SK-N-SH treated with all-trans-retinoic acid at 6 μM for 48 hours (cell line): ENCODE measurements at regions not wholly inside any gene's neighbourhood (a gene's known extent, or its start where the extent isn't known, plus 50 kb on each side); places are given as distances from the start of the nearest gene placed in this dataset.

Experiments used
- ARNTL ChIP-seq: fragments of 450-650 bp; formaldehyde crosslinking; IDR thresholded peaks from 2 replicates; pipeline ENCODE4 v1.5.0; 2020; ENCODE audit warnings: low read depth, mild to moderate bottlenecking, moderate library complexity, borderline replicate concordance
- PPARA ChIP-seq: fragments of 250-450 bp; sonication (Bioruptor Pico); IDR thresholded peaks from 2 replicates; pipeline ENCODE4 v1.5.0; 2020; ENCODE audit warnings: mild to moderate bottlenecking, borderline replicate concordance
- RARB ChIP-seq: fragments of 250-450 bp; sonication (Bioruptor Pico); IDR thresholded peaks from 2 replicates; pipeline ENCODE4 v1.8.0; 2021; ENCODE audit warnings: mild to moderate bottlenecking, moderate library complexity
- ZNF565 ChIP-seq: fragments of 450-650 bp; formaldehyde crosslinking; conservative IDR thresholded peaks from 2 replicates; pipeline ENCODE4 v1.5.0; 2020; ENCODE audit warnings: low read depth, mild to moderate bottlenecking, moderate library complexity
- TF ChIP-seq, protein P1 (sequence below): fragments of 250-450 bp; sonication (Bioruptor Pico); IDR thresholded peaks from 2 replicates; pipeline ENCODE4 v1.8.0; 2020; ENCODE audit warnings: mild to moderate bottlenecking, moderate library complexity, borderline replicate concordance
- TF ChIP-seq, protein P2 (sequence below): fragments of 250-450 bp; sonication (Bioruptor Pico); IDR thresholded peaks from 2 replicates; pipeline ENCODE4 v1.5.1; 2020; ENCODE audit warnings: low read depth, mild to moderate bottlenecking, moderate library complexity

DNA sequence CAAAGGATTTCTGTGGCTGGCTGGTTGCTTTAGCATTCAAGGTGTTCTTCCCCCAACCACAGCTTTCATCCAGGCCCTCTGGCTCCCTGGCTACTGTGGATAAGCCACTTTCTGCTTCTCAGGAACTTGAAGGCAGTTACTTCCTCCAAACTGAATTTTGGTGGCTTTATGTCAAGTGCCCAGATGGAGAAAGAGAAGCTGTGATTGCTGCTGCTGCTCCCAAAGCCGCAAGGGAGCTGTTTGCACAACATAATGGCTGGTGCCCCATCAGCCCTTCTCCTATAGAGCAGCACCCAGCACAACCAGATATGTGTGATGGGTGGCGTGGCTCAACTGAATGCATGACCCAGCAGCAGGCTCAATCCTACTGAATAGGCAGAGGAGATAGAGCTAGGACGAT lies 465.2 kb downstream of the MAFB start:
- TF ChIP-seq ARNTL (CRISPR knock-in tag) (no peak), RARB (no peak), PPARA (CRISPR knock-in tag) (no peak), ZNF565 (CRISPR knock-in tag) (no peak)
- TF ChIP-seq, protein P1, sequence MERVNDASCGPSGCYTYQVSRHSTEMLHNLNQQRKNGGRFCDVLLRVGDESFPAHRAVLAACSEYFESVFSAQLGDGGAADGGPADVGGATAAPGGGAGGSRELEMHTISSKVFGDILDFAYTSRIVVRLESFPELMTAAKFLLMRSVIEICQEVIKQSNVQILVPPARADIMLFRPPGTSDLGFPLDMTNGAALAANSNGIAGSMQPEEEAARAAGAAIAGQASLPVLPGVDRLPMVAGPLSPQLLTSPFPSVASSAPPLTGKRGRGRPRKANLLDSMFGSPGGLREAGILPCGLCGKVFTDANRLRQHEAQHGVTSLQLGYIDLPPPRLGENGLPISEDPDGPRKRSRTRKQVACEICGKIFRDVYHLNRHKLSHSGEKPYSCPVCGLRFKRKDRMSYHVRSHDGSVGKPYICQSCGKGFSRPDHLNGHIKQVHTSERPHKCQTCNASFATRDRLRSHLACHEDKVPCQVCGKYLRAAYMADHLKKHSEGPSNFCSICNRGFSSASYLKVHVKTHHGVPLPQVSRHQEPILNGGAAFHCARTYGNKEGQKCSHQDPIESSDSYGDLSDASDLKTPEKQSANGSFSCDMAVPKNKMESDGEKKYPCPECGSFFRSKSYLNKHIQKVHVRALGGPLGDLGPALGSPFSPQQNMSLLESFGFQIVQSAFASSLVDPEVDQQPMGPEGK: no peak
- TF ChIP-seq, protein P2, sequence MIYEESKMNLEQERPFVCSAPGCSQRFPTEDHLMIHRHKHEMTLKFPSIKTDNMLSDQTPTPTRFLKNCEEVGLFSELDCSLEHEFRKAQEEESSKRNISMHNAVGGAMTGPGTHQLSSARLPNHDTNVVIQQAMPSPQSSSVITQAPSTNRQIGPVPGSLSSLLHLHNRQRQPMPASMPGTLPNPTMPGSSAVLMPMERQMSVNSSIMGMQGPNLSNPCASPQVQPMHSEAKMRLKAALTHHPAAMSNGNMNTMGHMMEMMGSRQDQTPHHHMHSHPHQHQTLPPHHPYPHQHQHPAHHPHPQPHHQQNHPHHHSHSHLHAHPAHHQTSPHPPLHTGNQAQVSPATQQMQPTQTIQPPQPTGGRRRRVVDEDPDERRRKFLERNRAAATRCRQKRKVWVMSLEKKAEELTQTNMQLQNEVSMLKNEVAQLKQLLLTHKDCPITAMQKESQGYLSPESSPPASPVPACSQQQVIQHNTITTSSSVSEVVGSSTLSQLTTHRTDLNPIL: no peak
